ENCODE measurements at regions not wholly inside any gene's neighbourhood (a gene's known extent, or its start where the extent isn't known, plus 50 kb on each side); places are given as distances from the start of the nearest gene placed in this dataset.

DNA sequence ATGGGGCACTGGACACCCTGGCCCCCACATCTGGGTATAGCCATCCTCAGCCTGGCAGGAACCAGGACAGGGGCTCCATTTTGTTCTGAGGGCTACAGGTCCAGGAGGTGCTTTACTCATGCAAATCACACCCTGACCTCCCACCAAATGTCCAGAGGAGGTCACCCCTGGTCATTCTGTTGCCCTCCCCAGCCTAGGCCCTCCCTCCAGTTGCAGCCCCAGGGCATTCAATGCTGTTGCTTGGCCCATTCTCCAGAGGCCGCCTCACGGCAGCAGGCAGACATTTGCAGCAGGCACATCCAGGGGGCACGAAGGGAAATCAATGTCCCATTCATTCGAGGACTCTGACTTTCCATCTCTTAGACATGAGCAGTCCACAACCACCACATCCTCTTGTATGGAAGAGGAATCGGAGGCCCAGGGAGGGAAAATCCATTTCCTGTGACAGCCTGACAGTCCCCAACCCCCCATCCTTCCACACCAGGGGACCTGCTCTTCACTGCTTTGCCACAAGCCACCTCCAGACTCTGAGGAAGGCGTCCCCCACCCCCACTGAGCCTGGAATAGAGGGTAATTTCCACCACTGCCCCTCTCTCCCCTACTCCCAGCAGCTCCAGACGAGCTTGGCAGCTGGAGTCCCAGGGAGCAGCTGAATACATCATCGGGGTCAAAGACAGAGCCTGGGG is 76.2 kb upstream of the UNC5B start:
- H3K9me3 ChIP-seq (ENCODE audit: insufficient read depth, low read depth, low read length), result no peaks in the 10 kb centered on the region
- H3K79me2 ChIP-seq (ENCODE audit: insufficient read depth, low read length), result no peaks in the 10 kb centered on the region
- H3K4me3 ChIP-seq (ENCODE audit: low read length, poor library complexity, severe bottlenecking), result no peak overlapping the region
- TF ChIP-seq EZH2phosphoT487 (IDR thresholded peaks at IDR 0.05; ENCODE audit: borderline replicate concordance), result no peak
- TF ChIP-seq, protein P1, sequence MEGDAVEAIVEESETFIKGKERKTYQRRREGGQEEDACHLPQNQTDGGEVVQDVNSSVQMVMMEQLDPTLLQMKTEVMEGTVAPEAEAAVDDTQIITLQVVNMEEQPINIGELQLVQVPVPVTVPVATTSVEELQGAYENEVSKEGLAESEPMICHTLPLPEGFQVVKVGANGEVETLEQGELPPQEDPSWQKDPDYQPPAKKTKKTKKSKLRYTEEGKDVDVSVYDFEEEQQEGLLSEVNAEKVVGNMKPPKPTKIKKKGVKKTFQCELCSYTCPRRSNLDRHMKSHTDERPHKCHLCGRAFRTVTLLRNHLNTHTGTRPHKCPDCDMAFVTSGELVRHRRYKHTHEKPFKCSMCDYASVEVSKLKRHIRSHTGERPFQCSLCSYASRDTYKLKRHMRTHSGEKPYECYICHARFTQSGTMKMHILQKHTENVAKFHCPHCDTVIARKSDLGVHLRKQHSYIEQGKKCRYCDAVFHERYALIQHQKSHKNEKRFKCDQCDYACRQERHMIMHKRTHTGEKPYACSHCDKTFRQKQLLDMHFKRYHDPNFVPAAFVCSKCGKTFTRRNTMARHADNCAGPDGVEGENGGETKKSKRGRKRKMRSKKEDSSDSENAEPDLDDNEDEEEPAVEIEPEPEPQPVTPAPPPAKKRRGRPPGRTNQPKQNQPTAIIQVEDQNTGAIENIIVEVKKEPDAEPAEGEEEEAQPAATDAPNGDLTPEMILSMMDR (conservative IDR thresholded peaks at IDR 0.05; ENCODE audit: low read length), result no peak
- H3K9ac ChIP-seq (ENCODE audit: low read depth, low read length, poor library complexity, severe bottlenecking), result no peak overlapping the region
- H3K27me3 ChIP-seq (ENCODE audit: insufficient read depth, low read length, poor library complexity, severe bottlenecking), result no peaks in the 10 kb centered on the region
- H3F3A ChIP-seq (ENCODE audit: low read depth), result no peaks in the 10 kb centered on the region
- no peaks in the 10 kb centered on the region for H3K36me3 ChIP-seq (ENCODE audit: insufficient read depth, low read length)
- peaks cover 14% of the 10 kb centered on the region for H3K4me1 ChIP-seq (ENCODE audit: insufficient read depth, low read length, poor library complexity, severe bottlenecking)
- no peak overlapping the region for H3K4me2 ChIP-seq (ENCODE audit: low read depth, low read length, poor library complexity, severe bottlenecking)
- H3K9me2 ChIP-seq (replicated peaks; ENCODE audit: low read depth, low read length), result no peaks in the 10 kb centered on the region
- H4K20me1 ChIP-seq (ENCODE audit: insufficient read depth, low read length, poor library complexity, severe bottlenecking), result no peaks in the 10 kb centered on the region
- no peak overlapping the region for H2AFZ ChIP-seq (ENCODE audit: low read length)

DNA sequence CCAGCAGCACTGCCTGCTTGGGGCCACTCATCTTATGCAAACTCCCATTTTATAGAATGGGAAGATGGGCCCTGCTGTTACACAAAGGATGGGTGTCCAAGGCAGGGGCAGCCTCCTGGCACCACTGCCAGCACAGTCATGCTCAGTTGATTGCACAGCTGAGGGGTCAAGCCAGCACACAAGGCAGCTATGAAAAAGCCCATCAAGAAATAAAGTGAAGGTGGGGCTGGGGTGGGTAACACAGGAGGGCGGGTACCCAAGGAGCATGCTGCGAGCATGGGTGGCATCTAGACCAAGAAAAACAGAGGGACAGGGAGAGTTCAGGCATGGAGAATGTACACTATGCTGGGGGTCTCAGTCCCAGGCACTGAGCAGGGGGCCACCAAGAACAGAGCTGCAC is 74.7 kb upstream of the UNC5B start:
- H3K9ac ChIP-seq (ENCODE audit: low read depth, low read length, poor library complexity, severe bottlenecking), result no peak overlapping the region
- no peaks in the 10 kb centered on the region for H4K20me1 ChIP-seq (ENCODE audit: insufficient read depth, low read length, poor library complexity, severe bottlenecking)
- H2AFZ ChIP-seq (ENCODE audit: low read length), result no peak overlapping the region
- no peak overlapping the region for H3K4me3 ChIP-seq (ENCODE audit: low read length, poor library complexity, severe bottlenecking)
- no peaks in the 10 kb centered on the region for H3K9me2 ChIP-seq (replicated peaks; ENCODE audit: low read depth, low read length)
- H3K4me1 ChIP-seq (ENCODE audit: insufficient read depth, low read length, poor library complexity, severe bottlenecking), result peaks cover 4% of the 10 kb centered on the region
- no peaks in the 10 kb centered on the region for H3K36me3 ChIP-seq (ENCODE audit: insufficient read depth, low read length)
- H3K4me2 ChIP-seq (ENCODE audit: low read depth, low read length, poor library complexity, severe bottlenecking), result no peak overlapping the region
- no peak for TF ChIP-seq EZH2phosphoT487 (IDR thresholded peaks at IDR 0.05; ENCODE audit: borderline replicate concordance)
- TF ChIP-seq, protein P1 (conservative IDR thresholded peaks at IDR 0.05; ENCODE audit: low read length), result no peak
- H3K79me2 ChIP-seq (ENCODE audit: insufficient read depth, low read length), result no peaks in the 10 kb centered on the region
- no peaks in the 10 kb centered on the region for H3K27me3 ChIP-seq (ENCODE audit: insufficient read depth, low read length, poor library complexity, severe bottlenecking)
- H3K9me3 ChIP-seq (ENCODE audit: insufficient read depth, low read depth, low read length), result no peaks in the 10 kb centered on the region
- H3F3A ChIP-seq (ENCODE audit: low read depth), result no peaks in the 10 kb centered on the region

DNA sequence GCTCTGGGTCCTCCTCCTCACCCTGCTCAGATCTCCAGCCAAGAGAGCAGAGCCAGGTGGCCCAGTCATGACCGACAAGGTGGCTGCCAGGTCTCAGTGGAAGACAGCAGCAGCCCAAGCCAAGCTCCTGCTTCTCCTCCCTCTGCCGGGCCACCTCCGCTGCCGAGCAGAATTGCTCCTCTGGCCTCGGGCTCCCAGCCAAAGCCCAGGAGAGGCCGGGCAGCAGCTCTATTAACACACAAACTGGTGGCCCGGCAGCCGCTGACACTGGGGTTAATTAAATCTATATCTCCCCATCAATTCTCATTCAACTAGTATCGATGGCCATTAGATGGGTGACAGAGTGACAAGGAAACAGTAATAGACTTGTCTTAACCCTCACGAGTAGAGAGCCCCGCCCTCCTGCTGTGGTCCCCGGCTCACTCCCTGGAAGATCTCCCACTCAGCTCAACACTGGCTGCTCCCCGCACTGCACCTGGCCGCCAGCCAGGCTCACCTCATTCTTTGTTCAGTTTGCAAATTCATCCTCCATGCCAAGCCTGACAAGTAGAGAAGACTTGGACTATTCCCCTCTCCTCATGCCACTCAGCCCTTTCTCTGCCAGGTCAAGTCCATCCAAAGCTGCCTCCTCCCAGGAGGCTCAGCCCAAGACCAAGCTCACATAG is 74.1 kb upstream of the UNC5B start:
- no peak for TF ChIP-seq EZH2phosphoT487 (IDR thresholded peaks at IDR 0.05; ENCODE audit: borderline replicate concordance)
- TF ChIP-seq, protein P1 (conservative IDR thresholded peaks at IDR 0.05; ENCODE audit: low read length), result no peak
- Histone ChIP-seq H3K4me1 (ENCODE audit: insufficient read depth, low read length, poor library complexity, severe bottlenecking) (no peaks in the 10 kb centered on the region), H3K4me2 (ENCODE audit: low read depth, low read length, poor library complexity, severe bottlenecking) (no peak overlapping the region), H3K4me3 (ENCODE audit: low read length, poor library complexity, severe bottlenecking) (no peak overlapping the region), H4K20me1 (ENCODE audit: insufficient read depth, low read length, poor library complexity, severe bottlenecking) (no peaks in the 10 kb centered on the region), H3K9me2 (replicated peaks; ENCODE audit: low read depth, low read length) (no peaks in the 10 kb centered on the region), H3K27me3 (ENCODE audit: insufficient read depth, low read length, poor library complexity, severe bottlenecking) (no peaks in the 10 kb centered on the region), H2AFZ (ENCODE audit: low read length) (no peak overlapping the region), H3F3A (ENCODE audit: low read depth) (no peaks in the 10 kb centered on the region), H3K79me2 (ENCODE audit: insufficient read depth, low read length) (no peaks in the 10 kb centered on the region), H3K9ac (ENCODE audit: low read depth, low read length, poor library complexity, severe bottlenecking) (no peak overlapping the region), H3K36me3 (ENCODE audit: insufficient read depth, low read length) (no peaks in the 10 kb centered on the region), H3K9me3 (ENCODE audit: insufficient read depth, low read depth, low read length) (no peaks in the 10 kb centered on the region)

Data from Loucy (cell line).